ENCODE measurements at regions not wholly inside any gene's neighbourhood (a gene's known extent, or its start where the extent isn't known, plus 50 kb on each side); places are given as distances from the start of the nearest gene placed in this dataset.

GRCh38 chr4:112094330-112094729 is 50.9 kb upstream of the FAM241A start:
- TF ChIP-seq CTCF (conservative IDR thresholded peaks at IDR 0.05 in 1 of 2, IDR thresholded peaks at IDR 0.05 in 1 of 2; ENCODE audit: extremely low read depth in 1 of 2, insufficient read depth in 1 of 2, low read depth in 1 of 2, low read length in 2 of 2) (no peak), EZH2 (IDR thresholded peaks at IDR 0.05; ENCODE audit: borderline replicate concordance, low read length) (no peak)

All from mammary epithelial cell (primary cell).